Sigmoid colon (tissue), 4 donors: ENCODE measurements at regions not wholly inside any gene's neighbourhood (a gene's known extent, or its start where the extent isn't known, plus 50 kb on each side); places are given as distances from the start of the nearest gene placed in this dataset.

Source experiments
- EP300 ChIP-seq, 4 donors: sonication (generic); formaldehyde crosslinking; IDR thresholded peaks; one replicate each; pipeline ENCODE4 v1.6.1; 2017; ENCODE audit warnings: antibody characterized with exemption in 4 of 4
- POLR2A ChIP-seq, 2 donors: fragments of 450-650 bp; IDR thresholded peaks; one replicate each; pipeline ENCODE4 v1.6.1; 2016; ENCODE audit warnings: antibody characterized with exemption in 2 of 2, mild to moderate bottlenecking in 2 of 2, moderate library complexity in 2 of 2
- TF ChIP-seq, protein P1 (sequence below), 4 experiments: fragments of 450-650 bp in 3 of 4; fragments of 200-600 bp in 1 of 4; IDR thresholded peaks; one replicate each; pipeline ENCODE4 v1.5.1; 2016 to 2019; ENCODE audit warnings: antibody characterized with exemption in 4 of 4, mild to moderate bottlenecking in 3 of 4, moderate library complexity in 2 of 4

DNA sequence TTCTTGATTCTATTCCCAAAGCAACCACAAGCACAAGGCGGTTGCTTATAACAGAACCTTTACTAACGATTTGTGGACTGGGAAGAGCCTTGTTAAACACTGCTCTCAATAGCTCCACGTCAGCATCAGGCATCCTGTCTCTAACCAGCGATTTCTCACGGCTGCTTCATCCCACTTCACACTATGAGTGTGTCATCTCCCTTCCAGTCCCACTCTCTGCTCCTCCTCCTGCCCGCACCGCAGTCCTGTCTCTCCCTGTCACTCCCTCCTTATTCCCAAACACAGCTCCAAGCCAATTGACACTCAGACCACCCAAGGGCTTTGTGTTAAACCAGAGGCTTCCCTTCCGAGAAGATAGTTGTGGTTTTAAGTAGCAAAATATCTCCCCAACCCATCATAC lies 94.8 kb downstream of the ABHD5 start:
- TF ChIP-seq, protein P1, sequence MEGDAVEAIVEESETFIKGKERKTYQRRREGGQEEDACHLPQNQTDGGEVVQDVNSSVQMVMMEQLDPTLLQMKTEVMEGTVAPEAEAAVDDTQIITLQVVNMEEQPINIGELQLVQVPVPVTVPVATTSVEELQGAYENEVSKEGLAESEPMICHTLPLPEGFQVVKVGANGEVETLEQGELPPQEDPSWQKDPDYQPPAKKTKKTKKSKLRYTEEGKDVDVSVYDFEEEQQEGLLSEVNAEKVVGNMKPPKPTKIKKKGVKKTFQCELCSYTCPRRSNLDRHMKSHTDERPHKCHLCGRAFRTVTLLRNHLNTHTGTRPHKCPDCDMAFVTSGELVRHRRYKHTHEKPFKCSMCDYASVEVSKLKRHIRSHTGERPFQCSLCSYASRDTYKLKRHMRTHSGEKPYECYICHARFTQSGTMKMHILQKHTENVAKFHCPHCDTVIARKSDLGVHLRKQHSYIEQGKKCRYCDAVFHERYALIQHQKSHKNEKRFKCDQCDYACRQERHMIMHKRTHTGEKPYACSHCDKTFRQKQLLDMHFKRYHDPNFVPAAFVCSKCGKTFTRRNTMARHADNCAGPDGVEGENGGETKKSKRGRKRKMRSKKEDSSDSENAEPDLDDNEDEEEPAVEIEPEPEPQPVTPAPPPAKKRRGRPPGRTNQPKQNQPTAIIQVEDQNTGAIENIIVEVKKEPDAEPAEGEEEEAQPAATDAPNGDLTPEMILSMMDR (IDR thresholded peaks at IDR 0.05), result no peak
- TF ChIP-seq POLR2A (IDR thresholded peaks at IDR 0.05) (no peak), EP300 (IDR thresholded peaks at IDR 0.05) (no peak)
